Suppressor macrophage treated with lipopolysaccharide for 4 hours (primary cell): ENCODE measurements at regions not wholly inside any gene's neighbourhood (a gene's known extent, or its start where the extent isn't known, plus 50 kb on each side); places are given as distances from the start of the nearest gene placed in this dataset.
"Not testable (repeated sequence)": the region's sequence is repeated elsewhere in the genome, so short reads cannot be mapped to it uniquely, and the experiment has no call there.

Experiments
- DNase-seq: peaks from one replicate; pipeline ENCODE4 v3.0.0-alpha.2; 2020

DNA sequence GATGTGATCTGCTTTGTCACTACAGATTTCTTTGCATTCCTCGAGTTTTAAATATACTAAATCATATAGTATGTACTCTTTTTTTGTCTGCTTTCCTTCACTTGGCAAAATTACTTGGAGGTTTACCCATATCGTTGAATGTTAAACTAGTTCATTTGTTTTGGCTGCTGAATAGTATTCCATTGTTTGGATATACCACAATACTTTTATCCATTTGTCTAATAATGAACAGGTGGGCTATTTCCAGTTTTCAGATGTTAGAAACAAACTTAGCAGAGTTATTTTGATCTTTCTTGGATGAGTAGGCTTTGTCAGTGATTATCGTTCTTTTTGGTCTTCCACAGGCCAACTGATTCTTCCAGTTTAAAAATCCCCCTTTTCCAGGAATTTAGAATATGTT lies 154.0 kb upstream of the TGFBR2 start:
- DNase-seq = no peak

GRCh38 chr3:30453360-30454039 lies 152.9 kb upstream of the TGFBR2 start:
- peak; percentile 90 for DNase-seq

GRCh38 chr3:30454636-30455035 lies 151.8 kb upstream of the TGFBR2 start:
- no peak for DNase-seq

DNA sequence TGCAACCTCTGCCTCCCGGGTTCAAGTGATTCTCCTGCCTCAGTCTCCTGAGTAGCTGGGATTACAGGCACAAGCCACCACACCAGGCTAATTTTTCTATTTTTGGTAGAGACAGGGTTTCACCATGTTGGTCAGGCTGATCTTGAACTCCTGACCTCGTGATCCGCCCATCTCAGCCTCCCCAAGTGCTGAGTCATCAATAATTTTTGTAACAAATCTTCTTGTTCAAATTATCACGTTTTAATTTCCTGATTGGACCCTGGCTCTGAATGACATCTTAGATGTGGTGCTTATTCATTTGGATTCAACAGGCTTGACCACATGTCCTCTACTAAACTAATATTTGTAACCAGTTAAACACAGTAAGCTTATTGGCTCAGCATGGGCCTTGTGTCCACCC lies 151.3 kb upstream of the TGFBR2 start:
- DNase-seq = not testable (repeated sequence)

GRCh38 chr3:30455840-30456239 lies 150.6 kb upstream of the TGFBR2 start:
- no peak for DNase-seq

DNA sequence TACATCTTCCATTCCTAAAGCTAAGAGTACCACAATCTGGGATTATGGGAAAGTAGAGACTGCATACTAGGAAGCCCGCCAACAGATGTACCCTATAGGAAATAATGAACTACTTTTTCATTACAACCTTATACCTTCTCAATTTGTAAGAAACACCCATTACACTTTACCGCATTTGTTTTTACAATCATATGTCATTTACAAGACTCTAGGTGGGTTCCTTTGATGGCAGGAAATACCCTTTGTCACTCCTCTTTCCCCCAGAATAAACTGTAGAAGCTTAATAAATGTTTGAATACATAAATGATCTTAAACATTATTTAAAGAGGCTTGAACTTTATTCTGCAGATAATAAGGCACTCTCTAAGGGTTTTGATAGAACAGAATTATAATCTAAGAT lies 150.1 kb upstream of the TGFBR2 start:
- no peak for DNase-seq

DNA sequence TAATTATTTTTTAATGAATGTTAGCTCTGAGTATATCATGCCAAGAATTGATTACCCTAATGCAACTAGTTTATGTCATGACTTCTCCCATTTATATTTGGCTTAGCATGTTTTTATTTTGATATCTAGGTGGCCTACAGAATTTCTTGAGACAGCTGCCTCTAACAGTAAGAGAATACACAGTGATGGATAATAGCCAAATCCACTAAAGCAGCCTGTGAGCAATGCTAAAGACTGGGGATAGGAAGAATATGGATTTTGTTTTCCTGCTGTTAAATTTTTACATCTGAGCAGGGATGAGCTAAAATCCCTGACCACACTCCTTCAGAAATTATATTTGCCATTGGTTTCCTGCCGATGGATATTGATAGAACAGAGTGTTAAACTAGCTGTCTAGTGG lies 149.3 kb upstream of the TGFBR2 start:
- no peak for DNase-seq

GRCh38 chr3:30457726-30458125 lies 148.7 kb upstream of the TGFBR2 start:
- peak; percentile 40 for DNase-seq

- no peak for DNase-seq
Observed at GRCh38 chr3:30458376-30459171, 147.8 kb upstream of the TGFBR2 start.

- DNase-seq = no peak
Observed at GRCh38 chr3:30461311-30461710, 145.1 kb upstream of the TGFBR2 start.

DNA sequence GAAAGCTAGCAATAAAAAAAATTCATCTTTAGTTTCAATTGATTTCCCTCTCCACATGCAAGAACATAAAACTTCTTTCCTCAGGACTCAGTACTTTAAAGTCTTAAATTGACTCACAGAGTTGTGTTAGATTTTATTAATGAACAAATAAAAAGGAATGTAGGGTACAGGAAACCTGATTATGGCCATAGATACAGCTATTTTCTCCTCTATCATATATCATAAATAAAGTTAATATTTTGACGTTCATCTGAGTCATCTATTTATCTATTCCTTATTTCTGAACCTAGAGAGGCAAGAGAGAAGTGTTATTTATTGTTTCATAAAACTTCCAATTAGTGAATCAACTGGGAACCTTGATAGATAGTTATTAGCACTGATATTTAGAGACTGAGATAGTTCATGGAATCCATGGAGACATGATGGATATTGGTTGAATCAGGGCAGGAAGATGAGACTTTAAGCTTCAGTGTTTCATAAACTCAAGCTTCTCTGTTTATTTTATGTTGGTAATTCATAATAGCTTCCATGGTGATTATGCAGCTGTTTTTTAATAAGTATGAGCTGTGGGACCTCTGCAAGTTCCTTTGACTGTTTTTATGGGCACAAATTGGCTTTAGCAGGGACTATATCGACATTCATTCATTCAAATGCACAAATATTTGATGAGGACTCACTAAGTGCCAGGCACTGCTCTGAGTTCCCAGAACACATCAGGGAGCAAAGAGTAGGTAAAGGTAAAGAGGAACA lies 143.5 kb upstream of the TGFBR2 start:
- no peak for DNase-seq

- no peak for DNase-seq
Observed at GRCh38 chr3:30464381-30464780, 142.0 kb upstream of the TGFBR2 start.

DNA sequence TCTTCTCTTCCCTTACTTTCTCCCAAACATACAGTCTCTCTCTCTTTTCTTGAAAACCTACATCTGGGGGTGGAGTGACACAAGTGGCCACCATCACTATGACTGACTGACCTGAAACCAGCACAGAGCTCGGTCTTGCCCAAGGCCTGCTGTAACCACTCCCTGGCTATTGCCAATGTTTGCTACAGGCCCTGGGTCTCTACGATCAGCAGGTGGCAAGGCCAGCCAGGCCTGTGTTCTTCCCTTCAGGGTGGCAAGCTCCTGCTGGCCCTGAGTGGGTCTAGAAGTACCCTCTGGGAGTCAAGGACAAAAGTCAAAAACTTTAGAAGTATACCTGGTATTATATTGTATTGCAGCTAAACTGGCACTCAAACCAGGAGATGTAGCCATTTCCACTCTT lies 140.9 kb upstream of the TGFBR2 start:
- DNase-seq = no peak

DNA sequence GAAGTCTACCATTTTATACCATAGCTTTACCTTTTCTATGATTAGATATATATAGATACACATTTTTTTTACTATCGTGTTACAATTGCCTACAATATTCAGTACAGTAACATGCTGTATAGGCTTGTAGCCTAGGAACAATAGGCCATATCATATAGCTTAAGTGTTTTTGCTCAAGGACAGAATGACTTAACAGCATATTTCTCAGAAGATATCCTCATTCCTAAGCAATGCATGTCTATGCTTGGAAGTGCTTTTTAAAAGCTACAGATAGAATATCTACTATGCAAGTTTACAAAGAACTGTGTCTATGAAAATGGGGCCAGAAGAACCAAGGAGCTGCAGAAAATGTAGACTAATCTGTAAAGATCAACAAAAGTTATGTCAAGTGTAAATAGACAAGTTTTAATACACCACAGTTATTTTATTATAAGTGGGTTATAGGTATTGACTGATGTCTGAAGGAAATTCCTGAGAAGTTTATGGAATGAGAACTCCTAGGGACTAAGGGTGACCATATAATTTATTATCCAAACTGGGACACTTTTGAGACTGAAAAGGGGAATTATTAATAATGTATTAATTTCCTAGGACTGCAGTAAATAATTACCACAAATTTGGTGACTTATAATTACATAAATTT lies 138.7 kb upstream of the TGFBR2 start:
- no peak for DNase-seq

GRCh38 chr3:30469133-30469532 lies 137.3 kb upstream of the TGFBR2 start:
- no peak for DNase-seq

DNA sequence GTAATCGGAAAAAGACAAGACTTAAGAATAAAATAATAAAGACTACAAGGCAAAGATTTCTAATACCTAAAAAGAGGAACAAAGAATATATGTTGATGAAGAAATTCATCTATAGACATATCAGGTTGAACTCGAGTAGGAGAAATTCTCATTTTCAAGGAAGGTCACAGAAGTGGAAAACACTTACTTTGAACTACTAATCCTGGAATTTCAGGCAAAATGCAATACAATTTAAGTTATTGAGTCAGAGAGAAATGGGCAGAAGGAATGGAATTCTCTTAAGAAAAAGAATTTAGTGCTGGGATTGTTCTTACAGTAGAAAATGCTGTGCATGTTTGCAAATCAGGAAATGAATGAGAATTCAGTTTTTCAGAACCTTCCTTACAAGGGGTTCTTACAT lies 135.9 kb upstream of the TGFBR2 start:
- DNase-seq = no peak

GRCh38 chr3:30471066-30471465 lies 135.3 kb upstream of the TGFBR2 start:
- DNase-seq = no peak

DNA sequence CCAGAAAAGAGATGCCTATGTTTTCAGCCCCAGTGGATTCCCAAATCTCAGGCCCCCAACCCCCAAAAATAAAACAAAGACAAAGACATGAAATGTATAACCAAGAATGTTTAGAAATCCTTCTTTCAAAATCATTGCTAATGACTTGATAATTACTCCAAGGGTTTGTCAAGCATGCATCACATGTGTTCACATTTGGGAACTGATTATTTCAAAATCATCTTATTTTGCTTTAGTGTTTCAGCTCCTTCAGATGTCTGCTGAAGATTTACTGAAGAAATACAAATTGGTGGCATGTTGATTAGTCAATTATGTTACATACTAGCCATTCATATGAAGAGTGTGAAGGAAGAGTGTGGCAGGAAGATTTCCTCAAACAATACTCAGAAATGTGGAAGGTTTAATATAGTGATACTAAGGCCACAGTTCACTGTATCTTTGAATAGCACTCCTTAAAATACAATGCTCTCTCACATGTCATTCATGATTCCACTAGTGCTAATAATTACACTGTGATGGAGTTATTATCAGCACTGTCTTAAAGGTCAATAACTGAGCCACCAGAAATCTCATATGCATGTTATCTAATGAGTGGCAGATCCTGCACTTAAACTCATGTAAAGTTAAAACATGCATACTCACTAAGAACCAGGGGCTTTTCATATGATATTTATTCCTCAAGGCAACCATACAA lies 134.5 kb upstream of the TGFBR2 start:
- DNase-seq = no peak

DNA sequence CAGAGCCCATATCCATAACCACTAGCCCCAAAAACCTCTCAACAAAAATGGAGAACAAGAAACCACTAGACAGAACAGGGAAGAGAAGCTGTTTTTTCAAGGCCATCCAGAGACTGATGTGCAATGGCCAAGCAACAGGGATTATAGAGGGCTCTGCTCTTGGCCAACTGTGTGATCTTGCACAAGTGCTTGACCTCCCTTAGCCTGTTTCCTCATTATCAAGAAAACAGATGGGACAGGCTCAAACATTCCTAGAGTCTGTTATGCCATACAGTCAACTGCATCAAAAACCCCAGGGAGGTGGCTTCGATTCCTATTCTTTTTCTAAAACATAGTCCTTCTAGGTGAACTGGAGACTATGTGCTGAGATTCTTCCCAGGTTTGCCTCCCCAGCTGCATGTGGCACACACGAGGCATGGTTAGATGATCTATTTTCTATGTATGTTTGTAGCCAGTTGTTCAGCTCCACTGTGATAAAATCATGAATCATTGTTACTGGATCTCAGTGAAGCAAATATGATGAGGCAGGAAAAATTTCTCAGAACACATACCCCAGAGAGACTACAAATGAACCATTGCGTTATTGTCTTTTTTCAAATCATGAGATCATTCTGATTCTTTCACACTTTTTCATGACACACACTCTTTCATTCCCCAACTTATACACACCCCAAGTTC lies 132.9 kb upstream of the TGFBR2 start:
- DNase-seq = peak; percentile 84

GRCh38 chr3:30474371-30474770 lies 132.0 kb upstream of the TGFBR2 start:
- peak; percentile 76 for DNase-seq

GRCh38 chr3:30475038-30475808 lies 131.2 kb upstream of the TGFBR2 start:
- DNase-seq = no peak
